ENCODE measurements at regions not wholly inside any gene's neighbourhood (a gene's known extent, or its start where the extent isn't known, plus 50 kb on each side); places are given as distances from the start of the nearest gene placed in this dataset.

- WGBS (ENCODE audit: insufficient coverage, low coverage, low lambda C conversion rate, missing lambda C conversion rate) = 43% methylated on average over 3 of the region's 3 CpGs
- TF ChIP-seq CTCF (IDR thresholded peaks at IDR 0.05) (no peak), POLR2A (IDR thresholded peaks at IDR 0.05) (no peak)
- H3K36me3 ChIP-seq = no peaks in the 10 kb centered on the region
- no peak for ATAC-seq
- H3K27me3 ChIP-seq = no peaks in the 10 kb centered on the region
- no peaks in the 10 kb centered on the region for H3K4me1 ChIP-seq
- no peaks in the 10 kb centered on the region for H3K9me3 ChIP-seq
- intact Hi-C loops (cut with DNase I) = no loop called here
- no peak for DNase-seq
- H3K4me3 ChIP-seq = no peak overlapping the region
- H3K27ac ChIP-seq = no peak overlapping the region
These were observed 555.5 kb downstream of the MAT2B start for GRCh38 chr5:164060786-164061355.

- Histone ChIP-seq H3K36me3 (no peaks in the 10 kb centered on the region), H3K4me1 (no peaks in the 10 kb centered on the region), H3K27me3 (no peaks in the 10 kb centered on the region), H3K27ac (no peak overlapping the region), H3K9me3 (no peaks in the 10 kb centered on the region), H3K4me3 (no peak overlapping the region)
- WGBS (ENCODE audit: insufficient coverage, low coverage, low lambda C conversion rate, missing lambda C conversion rate) = 20% methylated on average over 3 of the region's 3 CpGs
- DNase-seq (no peak), ATAC-seq (no peak)
- TF ChIP-seq POLR2A (IDR thresholded peaks at IDR 0.05) (no peak), CTCF (IDR thresholded peaks at IDR 0.05) (no peak)
- intact Hi-C loops (cut with DNase I) = no loop called here
These were observed 556.9 kb downstream of the MAT2B start for GRCh38 chr5:164062304-164062703.

- intact Hi-C loops (cut with DNase I) = no loop called here
- no peaks in the 10 kb centered on the region for H3K9me3 ChIP-seq
- H3K36me3 ChIP-seq = no peaks in the 10 kb centered on the region
- TF ChIP-seq POLR2A (IDR thresholded peaks at IDR 0.05) (no peak), CTCF (IDR thresholded peaks at IDR 0.05) (no peak)
- ATAC-seq = no peak
- H3K4me3 ChIP-seq = no peak overlapping the region
- H3K27me3 ChIP-seq = no peaks in the 10 kb centered on the region
- no peak for DNase-seq
- 41% methylated on average over 2 of the region's 2 CpGs for WGBS (ENCODE audit: insufficient coverage, low coverage, low lambda C conversion rate, missing lambda C conversion rate)
- H3K4me1 ChIP-seq = no peaks in the 10 kb centered on the region
- H3K27ac ChIP-seq = no peak overlapping the region
These were observed 559.8 kb downstream of the MAT2B start for GRCh38 chr5:164065266-164065665.

- H3K36me3 ChIP-seq = no peaks in the 10 kb centered on the region
- H3K4me3 ChIP-seq = no peak overlapping the region
- 43% methylated on average over 1 of the region's 1 CpG for whole genome bisulfite sequencing (ENCODE audit: insufficient coverage, low coverage, low lambda C conversion rate, missing lambda C conversion rate)
- ATAC-seq = no peak
- no peaks in the 10 kb centered on the region for H3K9me3 ChIP-seq
- no peaks in the 10 kb centered on the region for H3K27me3 ChIP-seq
- no peaks in the 10 kb centered on the region for H3K4me1 ChIP-seq
- TF ChIP-seq POLR2A (IDR thresholded peaks at IDR 0.05) (no peak), CTCF (IDR thresholded peaks at IDR 0.05) (no peak)
- no peak for DNase-seq
- H3K27ac ChIP-seq = no peak overlapping the region
- intact Hi-C loops (cut with DNase I) = no loop called here
These were observed 566.3 kb downstream of the MAT2B start for GRCh38 chr5:164071671-164072070.

- 30% methylated on average over 3 of the region's 3 CpGs for WGBS (ENCODE audit: insufficient coverage, low coverage, low lambda C conversion rate, missing lambda C conversion rate)
- Histone ChIP-seq H3K4me1 (no peaks in the 10 kb centered on the region), H3K4me3 (no peak overlapping the region), H3K27me3 (no peaks in the 10 kb centered on the region), H3K36me3 (no peaks in the 10 kb centered on the region), H3K27ac (no peak overlapping the region), H3K9me3 (no peaks in the 10 kb centered on the region)
- no peak for TF ChIP-seq CTCF (IDR thresholded peaks at IDR 0.05)
- TF ChIP-seq POLR2A (IDR thresholded peaks at IDR 0.05) = no peak
- DNase-seq = no peak
- intact Hi-C loops (cut with DNase I) = no loop called here
- ATAC-seq = no peak
These were observed 567.7 kb downstream of the MAT2B start for GRCh38 chr5:164073081-164073480.
